ENCODE measurements at regions not wholly inside any gene's neighbourhood (a gene's known extent, or its start where the extent isn't known, plus 50 kb on each side); places are given as distances from the start of the nearest gene placed in this dataset.

GRCh38 chr12:107522692-107523477, 162.7 kb upstream of the PWP1 start:
- Histone ChIP-seq H3K9ac (no peak overlapping the region), H3K9me3 (ENCODE audit: control insufficient read depth, low read length) (no peaks in the 10 kb centered on the region), H3K27ac (no peak overlapping the region), H3K4me3 (ENCODE audit: low read depth, low read length) (no peak overlapping the region), H3K27me3 (ENCODE audit: control insufficient read depth, insufficient read depth, low read length) (no peaks in the 10 kb centered on the region), H3K4me2 (ENCODE audit: low read length) (no peak overlapping the region), H3K4me1 (no peaks in the 10 kb centered on the region), H3K79me2 (peaks cover 23% of the 10 kb centered on the region), H3K36me3 (ENCODE audit: control insufficient read depth, insufficient read depth, low read length) (no peaks in the 10 kb centered on the region), H2AFZ (no peak overlapping the region)
- no peak for TF ChIP-seq CTCF (IDR thresholded peaks at IDR 0.05)

GRCh38 chr12:107523775-107524535, 161.6 kb upstream of the PWP1 start:
- Histone ChIP-seq H3K4me3 (ENCODE audit: low read depth, low read length) (no peak overlapping the region), H3K4me1 (no peaks in the 10 kb centered on the region), H2AFZ (no peak overlapping the region), H3K36me3 (ENCODE audit: control insufficient read depth, insufficient read depth, low read length) (no peaks in the 10 kb centered on the region), H3K9ac (no peak overlapping the region), H3K79me2 (peaks cover 32% of the 10 kb centered on the region), H3K27me3 (ENCODE audit: control insufficient read depth, insufficient read depth, low read length) (no peaks in the 10 kb centered on the region), H3K4me2 (ENCODE audit: low read length) (no peak overlapping the region), H3K27ac (no peak overlapping the region), H3K9me3 (ENCODE audit: control insufficient read depth, low read length) (no peaks in the 10 kb centered on the region)
- no peak for TF ChIP-seq CTCF (IDR thresholded peaks at IDR 0.05)

GRCh38 chr12:107525063-107525718, 160.4 kb upstream of the PWP1 start:
- Histone ChIP-seq H3K4me1 (no peaks in the 10 kb centered on the region), H3K9ac (no peak overlapping the region), H3K4me3 (ENCODE audit: low read depth, low read length) (no peak overlapping the region), H3K27ac (no peak overlapping the region), H3K79me2 (peaks cover 38% of the 10 kb centered on the region), H3K4me2 (ENCODE audit: low read length) (no peak overlapping the region), H3K36me3 (ENCODE audit: control insufficient read depth, insufficient read depth, low read length) (no peaks in the 10 kb centered on the region), H3K9me3 (ENCODE audit: control insufficient read depth, low read length) (no peaks in the 10 kb centered on the region), H2AFZ (no peak overlapping the region), H3K27me3 (ENCODE audit: control insufficient read depth, insufficient read depth, low read length) (no peaks in the 10 kb centered on the region)
- TF ChIP-seq CTCF (IDR thresholded peaks at IDR 0.05), result no peak

GRCh38 chr12:107525719-107526554, 159.7 kb upstream of the PWP1 start:
- Histone ChIP-seq H3K36me3 (ENCODE audit: control insufficient read depth, insufficient read depth, low read length) (no peaks in the 10 kb centered on the region), H3K4me2 (ENCODE audit: low read length) (no peak overlapping the region), H2AFZ (no peak overlapping the region), H3K79me2 (peaks cover 34% of the 10 kb centered on the region), H3K9me3 (ENCODE audit: control insufficient read depth, low read length) (no peaks in the 10 kb centered on the region), H3K4me3 (ENCODE audit: low read depth, low read length) (no peak overlapping the region), H3K9ac (no peak overlapping the region), H3K27ac (no peak overlapping the region), H3K4me1 (no peaks in the 10 kb centered on the region), H3K27me3 (ENCODE audit: control insufficient read depth, insufficient read depth, low read length) (no peaks in the 10 kb centered on the region)
- no peak for TF ChIP-seq CTCF (IDR thresholded peaks at IDR 0.05)
